GM12865 (cell line): ENCODE measurements at regions not wholly inside any gene's neighbourhood (a gene's known extent, or its start where the extent isn't known, plus 50 kb on each side); places are given as distances from the start of the nearest gene placed in this dataset.

ENCODE experiments used
- DNase-seq: peaks from one replicate; pipeline ENCODE4 v3.0.0; 2010; ENCODE audit warnings: low read depth
- H3K4me3 ChIP-seq: 2 replicates; pipeline ENCODE4 v1.5.1; 2011; ENCODE audit warnings: mild to moderate bottlenecking, low read depth, low read length, control low read depth
- CTCF ChIP-seq: IDR thresholded peaks from 2 replicates; pipeline ENCODE4 v1.5.1; 2011; ENCODE audit warnings: low read length, control low read depth, low read depth, inconsistent platforms; ENCODE audit not compliant: insufficient read depth; ENCODE audit errors: missing control alignments

GRCh38 chr14:23814527-23815256 lies 138.9 kb upstream of the DHRS4 start:
- TF ChIP-seq CTCF, result no peak

DNA sequence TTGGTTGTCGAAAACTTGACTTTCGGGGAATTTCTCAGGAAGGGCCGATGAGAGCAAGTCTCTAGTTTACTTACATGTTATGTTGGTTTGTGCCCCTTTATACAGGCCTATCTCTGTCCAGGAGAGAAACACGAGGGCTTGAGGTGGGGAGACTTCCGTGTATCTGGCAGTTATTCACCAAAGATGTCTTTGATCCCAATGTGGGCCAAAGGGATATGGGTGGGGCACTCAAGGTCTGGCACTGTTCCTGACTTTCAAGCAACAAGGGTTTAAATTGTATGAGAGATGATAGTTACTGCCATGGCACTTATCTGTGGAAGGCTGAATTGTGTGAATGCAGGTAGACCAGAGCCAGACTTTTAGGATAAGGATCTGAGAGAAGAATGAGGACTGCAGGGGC lies 137.2 kb upstream of the DHRS4 start:
- DNase-seq, result no peak
- H3K4me3 ChIP-seq, result no peak overlapping the region
- TF ChIP-seq CTCF, result no peak

More at GRCh38 chr14:23814527-23815256, 138.9 kb upstream of the DHRS4 start:
- no peak for DNase-seq
- H3K4me3 ChIP-seq, result no peak overlapping the region

- H3K4me3 ChIP-seq, result no peak overlapping the region
- DNase-seq, result no peak
- no peak for TF ChIP-seq CTCF
Observed at GRCh38 chr14:23817164-23817767, 136.3 kb upstream of the DHRS4 start.

GRCh38 chr14:23827100-23827892 lies 126.3 kb upstream of the DHRS4 start:
- DNase-seq, result no peak
- no peak for TF ChIP-seq CTCF
- no peak overlapping the region for H3K4me3 ChIP-seq

- DNase-seq, result no peak
- TF ChIP-seq CTCF, result no peak
- no peak overlapping the region for H3K4me3 ChIP-seq
Observed at GRCh38 chr14:23828001-23828400, 125.6 kb upstream of the DHRS4 start.

DNA sequence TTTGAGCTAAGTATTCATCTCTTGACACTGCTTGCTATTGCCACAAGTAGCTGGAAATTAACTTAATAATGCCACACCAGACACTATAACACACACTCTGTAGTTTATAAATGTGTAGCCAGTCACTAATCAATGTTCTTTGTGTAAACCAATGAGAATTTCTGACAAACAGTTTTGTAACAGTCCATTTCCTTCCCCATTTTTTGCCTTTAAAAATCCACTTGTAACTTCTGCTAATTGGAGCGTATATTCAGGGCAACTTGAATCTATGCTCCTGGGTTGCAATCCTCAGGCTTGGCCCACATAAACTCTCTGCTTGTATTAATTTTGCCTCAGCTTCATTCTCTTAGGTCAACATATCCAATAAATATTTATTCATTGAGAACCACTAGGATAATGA lies 125.0 kb upstream of the DHRS4 start:
- DNase-seq, result no peak
- H3K4me3 ChIP-seq, result no peak overlapping the region
- no peak for TF ChIP-seq CTCF
